Non-pigmented ciliary epithelial cell (primary cell): ENCODE measurements at regions not wholly inside any gene's neighbourhood (a gene's known extent, or its start where the extent isn't known, plus 50 kb on each side); places are given as distances from the start of the nearest gene placed in this dataset.
"Not testable (repeated sequence)": the region's sequence is repeated elsewhere in the genome, so short reads cannot be mapped to it uniquely, and the experiment has no call there.

Source experiments
- DNase-seq: peaks from one replicate; pipeline ENCODE4 v3.0.0-alpha.2; 2010; ENCODE audit warnings: low read depth

DNA sequence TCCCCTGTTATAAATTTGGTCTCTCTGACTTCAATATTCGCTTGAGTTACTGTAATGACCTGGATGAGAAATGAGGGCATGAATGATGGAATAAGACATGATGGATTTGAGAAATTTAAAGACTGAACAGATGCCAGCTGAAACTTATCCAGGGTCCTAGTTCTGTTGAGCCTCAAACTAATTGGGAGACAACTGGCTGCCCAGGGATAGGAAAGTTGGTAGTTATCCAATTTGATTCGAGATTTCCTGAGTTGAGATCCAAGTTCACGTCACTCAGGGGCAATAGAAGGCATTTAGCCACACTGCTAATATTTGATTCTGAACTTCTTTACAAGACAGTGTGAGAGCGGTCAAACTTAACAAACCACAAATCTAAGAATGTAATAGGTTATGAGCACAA, 159.0 kb upstream of the CXCL13 start:
- no peak for DNase-seq

DNA sequence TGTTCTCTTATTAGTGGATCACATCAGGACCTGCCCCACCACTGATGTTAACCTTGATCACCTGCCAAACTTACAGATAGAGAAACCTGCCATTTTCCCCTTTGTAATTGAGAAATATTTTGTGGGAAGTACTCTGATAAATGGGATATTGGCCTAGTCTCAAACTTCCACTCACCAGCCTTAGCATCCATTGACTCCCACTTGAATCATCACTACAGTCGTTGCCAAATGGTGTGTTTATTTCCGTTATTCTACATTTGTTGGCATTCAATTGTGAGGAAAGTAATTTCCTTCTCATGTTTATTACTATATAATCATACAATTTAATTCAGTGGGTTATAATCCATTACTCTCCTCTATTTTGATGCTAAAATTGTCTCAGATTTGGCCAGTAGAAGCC, 156.4 kb upstream of the CXCL13 start:
- no peak for DNase-seq

DNA sequence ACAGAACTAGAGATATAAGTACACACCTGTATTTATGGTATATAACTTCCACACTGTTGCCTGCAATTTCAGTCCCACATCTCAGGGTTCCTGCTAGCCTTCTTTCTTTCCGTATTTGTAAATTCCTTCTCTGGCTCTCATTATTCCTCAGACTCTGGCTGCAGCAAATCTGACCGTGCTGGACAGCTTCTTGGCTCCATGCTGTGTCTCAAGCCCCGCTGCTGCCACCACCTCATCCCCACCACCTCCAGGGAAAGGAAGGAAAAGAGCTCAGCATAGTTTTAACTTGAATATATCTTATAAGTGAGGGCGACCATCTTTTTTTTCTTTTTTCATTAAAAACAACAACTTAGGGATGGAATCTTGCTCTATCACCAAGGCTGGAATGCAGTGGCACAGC, 155.6 kb upstream of the CXCL13 start:
- no peak for DNase-seq

DNA sequence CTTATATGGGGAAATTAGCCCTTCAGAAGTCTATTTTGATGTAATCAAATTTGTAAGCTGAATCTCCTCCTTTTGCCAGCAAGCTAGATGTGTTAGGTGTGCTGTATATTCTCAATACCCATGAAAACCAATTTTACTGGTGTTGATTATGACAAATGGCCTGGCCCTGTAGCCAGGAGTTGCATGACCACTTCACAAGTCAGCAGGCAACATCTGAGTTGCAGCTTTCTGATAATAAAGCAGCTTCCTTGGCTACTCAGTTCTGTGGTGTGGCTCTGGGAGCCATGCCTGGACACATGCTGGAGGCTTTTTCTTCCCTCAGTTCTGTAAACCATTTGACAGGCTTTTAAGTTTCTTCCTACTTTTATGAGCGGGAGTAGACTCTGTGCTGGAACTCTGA, 154.1 kb upstream of the CXCL13 start:
- DNase-seq = no peak

DNA sequence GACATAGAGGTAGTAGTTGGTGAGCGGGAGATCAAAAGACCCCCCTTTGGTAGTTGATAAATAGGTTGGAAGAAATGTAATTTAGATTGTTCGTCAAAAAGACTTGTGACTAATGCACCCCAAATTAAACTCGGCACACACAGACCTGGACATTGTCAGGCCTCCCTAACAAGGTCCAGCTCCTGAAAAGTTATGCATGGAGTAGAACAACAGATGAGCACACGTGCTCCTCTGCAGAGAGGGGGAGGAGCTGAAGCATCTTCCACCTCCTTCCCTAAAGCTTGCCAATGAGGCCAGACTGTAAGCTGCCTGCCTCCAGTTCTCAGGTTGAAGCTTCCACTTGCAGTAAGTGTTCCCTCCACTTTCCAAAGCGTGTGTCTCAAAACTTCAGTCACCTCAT, 153.5 kb upstream of the CXCL13 start:
- DNase-seq = not testable (repeated sequence)

DNA sequence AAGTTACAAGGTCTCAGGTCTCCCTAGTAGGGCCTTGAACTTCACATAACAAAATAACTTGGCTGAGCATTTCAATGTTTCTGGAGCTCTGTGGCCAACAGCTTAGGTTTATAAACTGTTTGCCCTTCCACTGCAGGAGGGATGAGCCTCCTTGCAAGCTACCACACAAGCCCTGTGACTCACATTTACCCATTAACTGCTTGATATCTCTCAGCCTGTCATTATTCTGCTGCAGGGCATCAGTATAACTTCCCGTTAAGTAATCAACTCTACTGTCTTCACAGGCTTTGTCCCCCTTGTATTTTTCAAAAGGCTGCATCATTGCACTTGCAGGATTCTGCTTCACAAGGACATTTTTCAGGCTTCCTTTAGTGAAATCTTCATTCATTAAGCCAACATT, 151.7 kb upstream of the CXCL13 start:
- no peak for DNase-seq

DNA sequence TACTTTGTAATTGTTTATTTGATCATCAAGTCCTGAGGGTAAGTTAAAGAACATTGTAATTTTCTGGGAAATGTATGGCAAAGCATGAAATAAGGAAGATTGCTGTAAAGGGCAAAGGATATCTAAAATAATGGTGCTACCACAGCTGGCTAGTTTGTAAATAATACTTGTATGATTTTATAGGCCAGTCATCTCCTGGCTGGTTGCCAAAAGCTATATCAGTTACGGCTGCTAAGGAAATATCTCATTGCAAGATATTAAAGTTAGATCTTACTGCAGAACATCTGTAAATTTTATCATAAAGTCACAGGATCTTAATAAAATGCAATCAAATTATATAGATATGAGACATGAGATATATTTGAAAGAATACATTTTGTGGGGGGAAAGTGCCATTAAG, 150.8 kb upstream of the CXCL13 start:
- no peak for DNase-seq

DNA sequence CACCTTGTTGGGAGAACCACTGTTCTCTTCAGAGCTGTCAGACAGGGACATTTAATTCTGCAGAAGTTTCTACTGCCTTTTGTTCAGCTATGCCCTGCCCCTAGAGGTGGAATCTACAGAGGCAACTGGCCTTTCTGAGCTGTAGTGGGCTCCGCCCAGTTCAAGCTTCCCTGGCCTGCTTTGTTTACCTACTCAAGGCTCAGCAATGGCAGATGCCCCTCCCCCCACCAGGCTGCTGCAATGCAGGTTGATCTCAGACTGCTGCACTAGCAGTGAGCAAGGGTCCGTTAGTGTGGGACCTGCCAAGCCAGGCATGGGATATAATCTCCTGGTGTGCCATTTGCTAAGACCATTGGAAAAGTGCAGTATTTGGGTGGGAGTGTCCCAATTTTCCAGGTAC, 141.5 kb upstream of the CXCL13 start:
- not testable (repeated sequence) for DNase-seq

DNA sequence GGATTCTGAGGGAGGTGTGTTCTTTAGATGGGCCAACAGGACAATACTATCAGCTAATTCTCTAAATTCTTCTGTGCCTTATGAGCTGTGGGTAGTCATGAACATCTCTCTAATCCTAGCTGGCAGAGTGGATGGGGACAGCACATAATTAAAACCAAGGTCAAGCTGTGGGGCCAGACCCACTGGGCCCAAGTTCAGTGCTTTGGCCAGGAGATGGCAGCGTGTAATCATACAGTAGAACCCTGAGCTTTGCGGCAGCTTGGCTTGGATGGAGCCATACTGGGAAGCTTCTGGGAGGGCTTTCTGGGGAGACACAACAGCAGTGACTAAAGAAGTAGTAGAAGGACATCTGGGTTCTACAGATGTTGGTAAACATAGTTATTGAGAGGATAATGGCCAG, 140.3 kb upstream of the CXCL13 start:
- no peak for DNase-seq

DNA sequence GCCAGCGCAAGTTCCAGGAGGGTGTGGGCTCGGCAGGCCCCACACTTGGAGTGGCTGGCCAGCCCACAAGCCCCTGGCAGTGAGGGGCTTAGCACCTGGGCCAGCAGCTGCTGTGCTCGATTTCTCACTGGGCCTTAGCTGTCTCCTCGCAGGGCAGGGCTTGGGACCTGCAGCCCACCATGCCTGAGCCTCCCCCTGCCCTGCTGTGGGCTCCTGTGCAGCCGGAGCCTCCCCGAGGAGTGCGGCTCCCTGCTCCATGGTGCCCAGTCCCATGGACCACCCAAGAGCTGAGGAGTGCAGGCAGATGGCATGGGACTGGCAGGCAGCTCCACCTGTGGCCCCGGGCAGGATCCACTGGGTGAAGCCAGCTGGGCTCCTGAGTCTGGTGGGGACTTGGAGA, 139.2 kb upstream of the CXCL13 start:
- DNase-seq = no peak

DNA sequence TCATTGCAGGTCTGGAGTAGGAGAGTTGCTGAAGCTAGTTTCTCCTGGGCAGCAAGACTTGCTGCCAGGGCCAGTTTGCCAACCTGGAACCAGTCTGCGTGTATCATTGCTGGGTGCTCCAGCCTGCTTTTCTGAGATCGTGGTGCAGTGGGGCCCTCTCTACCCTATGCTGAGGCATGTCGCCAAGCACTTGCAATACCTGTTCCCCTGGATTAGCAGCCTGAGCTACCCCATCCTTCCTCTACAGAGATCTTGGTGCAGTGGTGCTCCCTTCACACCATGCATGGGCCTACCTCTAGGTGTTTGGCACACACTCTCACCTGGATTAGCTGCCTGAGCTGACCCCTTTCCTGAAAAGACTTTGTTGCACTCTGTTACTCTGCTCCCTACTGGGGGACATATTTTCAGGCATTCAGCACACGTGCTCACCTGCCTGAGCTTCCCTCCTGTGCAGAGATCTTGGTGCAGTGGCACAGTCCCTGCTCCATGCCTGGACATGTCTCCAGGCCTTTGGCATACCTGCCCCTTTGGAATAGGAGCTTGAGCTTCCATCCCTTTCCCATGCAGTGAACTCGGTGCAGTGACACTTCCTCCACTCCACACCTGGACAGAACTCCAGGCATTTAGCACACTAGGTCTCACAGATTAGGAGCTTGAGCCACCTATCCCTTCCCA, 133.7 kb upstream of the CXCL13 start:
- no peak for DNase-seq

DNA sequence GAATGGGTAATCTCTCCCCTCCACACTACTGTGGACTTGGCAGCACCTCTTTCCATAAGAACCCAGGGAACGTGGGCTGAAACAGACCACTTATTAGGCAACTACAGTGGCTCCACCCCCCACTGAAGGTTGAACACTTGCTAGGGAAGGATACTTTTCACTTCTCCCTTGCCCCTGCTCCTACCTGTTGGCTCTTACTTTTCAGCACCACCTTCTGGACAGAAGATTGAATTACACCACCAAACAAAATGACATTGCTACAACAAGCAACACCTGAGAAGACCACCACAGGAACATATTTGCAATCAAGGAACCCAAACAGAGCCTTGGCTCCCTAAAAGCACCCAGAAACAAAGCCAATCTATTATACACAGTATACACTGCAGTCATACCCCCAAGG, 132.1 kb upstream of the CXCL13 start:
- DNase-seq = no peak

DNA sequence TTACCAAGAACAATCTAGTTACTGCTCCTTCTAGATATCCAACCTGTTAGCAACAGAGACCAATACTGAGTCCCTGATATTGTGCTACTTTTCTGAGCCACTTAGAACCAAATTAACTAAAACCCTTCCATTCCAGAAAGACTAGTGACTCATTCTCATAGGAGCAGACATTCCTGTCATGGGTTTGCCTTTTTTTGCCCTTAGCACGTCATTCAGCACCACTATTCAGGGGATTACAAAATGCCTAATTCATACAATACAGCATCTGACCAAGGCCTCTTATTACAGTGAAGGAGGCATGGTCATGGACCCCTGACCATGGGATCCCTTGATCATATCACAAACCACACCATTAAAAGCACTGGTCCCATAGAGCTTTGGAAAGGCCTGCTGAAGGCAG, 123.8 kb upstream of the CXCL13 start:
- no peak for DNase-seq

DNA sequence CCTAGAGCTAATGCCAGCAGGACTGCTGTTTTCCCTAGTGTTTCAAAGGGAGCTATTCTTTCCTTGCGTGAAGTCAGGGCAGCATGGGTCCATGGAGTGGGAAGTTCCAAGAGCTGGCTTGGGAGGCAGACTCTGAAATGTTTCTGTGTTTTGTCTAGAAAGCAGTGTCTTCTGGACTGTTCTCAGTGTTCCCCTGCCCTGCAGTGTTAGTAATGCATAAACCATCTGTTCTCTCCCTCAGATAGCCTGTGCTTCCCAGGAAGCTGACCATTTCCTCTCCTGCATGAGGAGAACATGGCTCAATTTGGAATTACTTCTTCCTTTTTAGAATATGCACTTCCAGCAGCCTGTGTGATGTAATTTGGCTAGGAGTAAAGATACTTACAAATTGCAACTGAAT, 116.7 kb upstream of the CXCL13 start:
- no peak for DNase-seq

DNA sequence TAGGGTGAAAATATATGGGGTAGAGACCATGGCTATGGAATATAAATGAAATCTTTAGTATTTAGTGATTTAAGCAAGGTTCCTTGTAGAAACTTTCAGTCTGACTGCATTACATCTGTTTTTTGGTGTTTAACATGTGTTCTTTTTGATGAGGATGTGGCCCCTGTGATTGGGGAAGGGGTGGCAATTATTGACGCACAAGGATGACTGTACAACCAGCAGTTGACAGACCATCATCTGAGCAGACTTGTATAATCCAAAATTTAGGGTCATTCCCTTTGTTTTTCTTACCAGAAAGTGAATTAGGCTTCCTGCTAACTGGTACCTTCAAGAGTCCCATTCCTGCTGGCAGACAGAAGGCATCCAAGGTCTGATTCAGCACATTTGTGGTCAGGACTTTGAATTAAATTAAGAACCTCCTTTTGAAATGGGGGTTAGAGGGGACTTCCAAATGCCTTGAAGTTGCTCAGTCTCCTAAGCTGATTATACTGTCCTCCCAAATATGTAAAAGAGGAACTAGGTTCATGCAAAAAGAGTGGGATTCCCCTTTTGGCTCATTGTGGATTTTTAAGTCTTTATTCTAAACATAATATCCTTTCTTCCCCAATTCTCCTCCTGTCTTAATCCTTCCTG, 112.4 kb upstream of the CXCL13 start:
- no peak for DNase-seq

DNA sequence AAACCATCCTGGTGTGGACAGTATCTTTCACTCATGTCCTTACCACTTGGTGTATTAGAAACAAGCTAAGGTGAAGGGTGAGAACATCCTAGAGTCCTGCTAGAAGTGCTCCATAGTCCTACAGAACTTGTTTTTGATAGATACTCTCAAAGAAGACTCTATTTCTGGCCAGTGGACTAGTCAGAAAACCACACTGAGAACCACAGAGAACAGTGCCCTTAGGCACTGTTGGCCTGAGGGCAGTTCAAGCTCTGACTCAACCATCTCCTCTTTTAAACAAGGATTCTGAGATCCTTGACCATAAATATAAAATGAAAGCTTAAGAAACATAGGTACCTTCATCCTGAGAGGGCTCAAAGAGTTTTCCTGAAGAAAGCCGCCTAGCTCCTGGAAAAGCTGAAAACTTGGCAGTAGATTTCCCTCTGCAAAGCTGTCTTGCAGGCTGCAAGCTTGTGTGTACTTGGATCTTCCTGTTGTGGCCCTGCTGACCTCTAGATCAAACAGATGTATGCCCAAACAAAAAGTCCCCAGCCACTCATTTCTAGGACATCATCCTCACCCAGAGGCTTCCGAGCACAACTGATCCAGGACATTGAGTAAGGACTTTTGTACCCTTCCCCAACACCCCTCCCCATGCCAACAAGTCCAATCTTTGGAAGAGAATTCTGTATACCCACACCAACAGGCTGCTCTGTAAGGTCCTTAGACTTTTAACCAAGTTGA, 111.6 kb upstream of the CXCL13 start:
- no peak for DNase-seq

DNA sequence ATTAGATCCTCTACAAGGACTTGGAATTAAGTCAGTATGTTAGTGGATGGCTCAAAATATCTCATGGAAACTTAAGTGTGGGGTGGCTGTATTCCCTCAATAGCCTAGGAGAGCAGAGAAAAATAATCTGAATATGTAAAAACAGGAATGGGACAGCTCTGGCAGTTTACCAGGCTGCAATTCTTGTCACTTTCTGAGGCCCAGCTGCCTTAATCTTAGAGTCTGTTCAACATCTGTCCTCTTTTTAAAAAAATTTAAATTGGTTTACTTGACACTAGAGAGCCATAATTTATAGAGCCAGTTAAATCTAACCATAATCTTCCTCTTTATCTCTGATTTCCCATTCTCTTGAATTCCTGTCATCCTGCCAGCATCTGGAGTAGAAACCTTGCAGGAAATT, 109.2 kb upstream of the CXCL13 start:
- DNase-seq = no peak

DNA sequence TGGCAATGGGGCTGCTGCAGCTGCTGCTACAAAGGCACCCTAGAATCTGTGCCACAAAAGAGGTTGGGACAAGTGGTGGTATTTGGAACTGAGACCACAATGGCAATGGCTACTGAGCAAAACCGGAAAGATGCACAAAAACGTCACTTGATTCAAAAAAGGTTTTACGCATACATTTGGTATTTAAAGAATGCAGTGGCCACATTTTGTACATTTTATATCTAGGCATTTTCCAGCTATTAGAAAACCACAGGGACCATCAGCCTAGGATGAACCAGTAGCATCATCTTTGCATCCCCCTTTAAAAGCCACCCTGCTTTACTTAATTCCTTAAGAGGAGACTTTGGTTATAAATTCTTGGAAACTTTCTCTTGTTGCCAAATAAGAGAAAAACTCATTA, 104.8 kb upstream of the CXCL13 start:
- no peak for DNase-seq

DNA sequence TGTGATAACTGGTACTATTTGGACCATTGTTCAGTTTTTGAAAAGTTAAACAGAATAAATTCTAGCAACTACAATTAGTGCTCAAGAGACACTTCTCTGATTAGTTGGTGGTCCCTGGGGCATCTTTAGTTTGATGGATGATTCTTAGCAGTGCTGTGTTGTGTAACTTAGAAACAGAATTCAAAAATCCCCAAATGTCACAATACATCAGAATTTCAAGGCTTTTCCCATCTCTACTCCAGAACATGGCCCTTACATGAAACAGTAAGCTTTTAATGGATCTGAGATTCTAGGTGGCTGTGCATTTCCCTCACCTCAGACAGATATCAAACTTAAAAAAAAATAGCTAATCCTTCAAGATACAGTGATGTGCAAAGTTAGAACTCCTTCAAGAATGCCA, 104.4 kb upstream of the CXCL13 start:
- DNase-seq = no peak

DNA sequence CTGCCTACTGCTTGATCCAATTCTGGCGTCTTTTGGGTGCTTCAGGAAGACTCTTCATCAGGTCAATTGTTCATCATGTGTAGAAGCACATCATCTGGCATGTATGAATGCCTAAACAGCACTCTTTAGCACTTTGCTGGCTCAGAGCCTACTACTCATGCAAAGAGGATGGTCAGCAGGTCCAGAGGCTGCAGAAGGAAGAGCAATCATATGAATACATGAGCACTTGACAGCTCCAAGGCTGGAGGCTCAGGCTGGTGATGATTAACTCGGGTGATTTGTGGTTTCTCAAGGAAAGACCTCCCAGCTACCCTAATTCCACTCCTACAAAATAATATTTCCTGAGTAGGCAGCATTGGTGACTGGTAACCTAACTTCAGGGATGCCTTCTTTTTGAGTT, 103.8 kb upstream of the CXCL13 start:
- DNase-seq = no peak

DNA sequence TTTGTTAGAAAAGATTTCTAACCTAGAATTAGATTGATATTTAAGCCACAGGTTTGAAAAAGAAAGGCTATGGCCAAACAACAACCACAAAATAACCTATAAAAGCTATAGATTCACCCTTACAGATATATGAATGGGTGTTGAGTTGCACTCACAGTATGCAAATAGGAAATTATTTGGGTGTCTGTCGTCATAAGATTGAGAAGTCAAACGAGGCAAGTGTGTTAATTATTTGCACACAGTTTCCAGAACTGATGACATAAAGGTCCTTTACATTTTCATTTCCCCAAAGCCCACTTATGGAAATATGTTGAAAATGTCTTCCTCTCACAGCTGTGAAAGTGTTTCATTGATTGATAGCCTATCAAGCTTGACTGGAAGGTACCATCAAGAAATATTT, 101.2 kb upstream of the CXCL13 start:
- no peak for DNase-seq

DNA sequence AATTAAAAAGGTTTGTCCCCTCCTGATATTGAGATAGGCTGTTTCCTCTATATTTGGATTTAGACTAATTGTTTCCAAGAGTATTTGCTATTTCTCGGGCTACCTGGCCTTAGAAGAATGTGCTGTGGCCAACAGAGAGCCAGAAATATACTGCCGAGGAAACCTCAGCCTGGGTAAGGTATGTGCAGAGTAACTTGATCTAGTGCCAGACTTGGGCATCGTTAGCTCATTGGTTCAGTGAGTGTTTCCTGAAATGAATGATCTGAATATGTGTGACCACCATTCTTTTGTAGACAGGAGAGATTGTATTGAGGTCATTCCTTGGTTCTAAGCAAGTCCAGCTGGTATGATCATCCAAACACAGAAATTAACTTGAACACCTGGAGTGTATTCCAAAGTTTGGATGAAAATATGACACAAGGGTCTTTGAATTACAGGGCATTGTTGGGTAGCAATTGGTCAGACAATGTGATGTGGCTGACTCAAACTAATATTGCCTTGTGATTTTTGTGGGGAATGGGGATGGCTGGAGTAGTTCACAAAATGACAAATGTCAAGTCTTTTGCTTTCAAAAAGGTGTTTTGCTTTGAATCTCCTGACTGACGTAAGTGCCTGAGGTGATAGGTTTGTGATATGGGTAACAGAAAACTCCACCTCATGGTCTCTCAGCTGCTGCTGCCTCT, 100.2 kb upstream of the CXCL13 start:
- no peak for DNase-seq

DNA sequence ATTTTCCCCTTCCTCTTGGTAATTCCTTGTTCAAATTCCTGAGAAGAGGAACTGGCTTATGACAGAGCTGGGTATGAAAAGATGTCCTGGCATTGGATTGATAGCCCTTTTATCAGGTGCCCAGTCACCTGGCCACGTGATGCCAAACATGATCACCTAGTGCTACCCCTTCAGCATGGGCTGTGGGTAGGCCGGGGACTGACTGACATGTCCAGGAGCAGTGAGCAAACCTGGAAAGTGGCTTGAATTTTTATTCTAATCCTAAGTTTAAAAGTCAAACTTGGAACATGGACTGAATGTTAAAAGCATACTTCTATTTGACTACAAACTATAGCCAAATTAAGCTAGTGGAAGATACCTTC, 99.7 kb upstream of the CXCL13 start:
- no peak for DNase-seq
